ENCODE measurements at regions not wholly inside any gene's neighbourhood (a gene's known extent, or its start where the extent isn't known, plus 50 kb on each side); places are given as distances from the start of the nearest gene placed in this dataset.

DNA sequence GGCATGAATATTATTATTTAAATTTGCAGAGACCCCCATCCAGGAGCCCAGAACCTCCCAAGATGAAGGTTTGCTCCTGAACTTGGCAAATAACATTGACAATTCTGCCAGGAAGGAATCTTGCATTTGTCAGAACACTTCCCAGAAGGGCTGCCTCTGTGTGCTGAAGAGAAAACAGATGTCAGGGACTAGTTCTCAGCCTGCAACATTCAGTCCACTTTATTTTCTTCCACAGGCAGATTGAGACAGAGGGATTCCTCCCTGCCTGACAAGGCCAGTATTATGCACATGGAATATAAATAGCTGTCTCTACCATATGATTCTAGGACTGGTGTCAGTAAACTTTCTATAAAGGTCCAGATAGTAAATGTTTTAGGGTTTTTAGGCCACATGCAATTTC, 171.5 kb upstream of the SIX2 start:
- TF ChIP-seq, protein P1, sequence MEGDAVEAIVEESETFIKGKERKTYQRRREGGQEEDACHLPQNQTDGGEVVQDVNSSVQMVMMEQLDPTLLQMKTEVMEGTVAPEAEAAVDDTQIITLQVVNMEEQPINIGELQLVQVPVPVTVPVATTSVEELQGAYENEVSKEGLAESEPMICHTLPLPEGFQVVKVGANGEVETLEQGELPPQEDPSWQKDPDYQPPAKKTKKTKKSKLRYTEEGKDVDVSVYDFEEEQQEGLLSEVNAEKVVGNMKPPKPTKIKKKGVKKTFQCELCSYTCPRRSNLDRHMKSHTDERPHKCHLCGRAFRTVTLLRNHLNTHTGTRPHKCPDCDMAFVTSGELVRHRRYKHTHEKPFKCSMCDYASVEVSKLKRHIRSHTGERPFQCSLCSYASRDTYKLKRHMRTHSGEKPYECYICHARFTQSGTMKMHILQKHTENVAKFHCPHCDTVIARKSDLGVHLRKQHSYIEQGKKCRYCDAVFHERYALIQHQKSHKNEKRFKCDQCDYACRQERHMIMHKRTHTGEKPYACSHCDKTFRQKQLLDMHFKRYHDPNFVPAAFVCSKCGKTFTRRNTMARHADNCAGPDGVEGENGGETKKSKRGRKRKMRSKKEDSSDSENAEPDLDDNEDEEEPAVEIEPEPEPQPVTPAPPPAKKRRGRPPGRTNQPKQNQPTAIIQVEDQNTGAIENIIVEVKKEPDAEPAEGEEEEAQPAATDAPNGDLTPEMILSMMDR (IDR thresholded peaks at IDR 0.05; ENCODE audit: low read depth, low read length, missing input control) = no peak
- TF ChIP-seq NR2F2 (IDR thresholded peaks at IDR 0.05) = no peak
- TF ChIP-seq, protein P2, sequence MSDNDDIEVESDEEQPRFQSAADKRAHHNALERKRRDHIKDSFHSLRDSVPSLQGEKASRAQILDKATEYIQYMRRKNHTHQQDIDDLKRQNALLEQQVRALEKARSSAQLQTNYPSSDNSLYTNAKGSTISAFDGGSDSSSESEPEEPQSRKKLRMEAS (IDR thresholded peaks at IDR 0.05) = no peak
- TF ChIP-seq, protein P3, sequence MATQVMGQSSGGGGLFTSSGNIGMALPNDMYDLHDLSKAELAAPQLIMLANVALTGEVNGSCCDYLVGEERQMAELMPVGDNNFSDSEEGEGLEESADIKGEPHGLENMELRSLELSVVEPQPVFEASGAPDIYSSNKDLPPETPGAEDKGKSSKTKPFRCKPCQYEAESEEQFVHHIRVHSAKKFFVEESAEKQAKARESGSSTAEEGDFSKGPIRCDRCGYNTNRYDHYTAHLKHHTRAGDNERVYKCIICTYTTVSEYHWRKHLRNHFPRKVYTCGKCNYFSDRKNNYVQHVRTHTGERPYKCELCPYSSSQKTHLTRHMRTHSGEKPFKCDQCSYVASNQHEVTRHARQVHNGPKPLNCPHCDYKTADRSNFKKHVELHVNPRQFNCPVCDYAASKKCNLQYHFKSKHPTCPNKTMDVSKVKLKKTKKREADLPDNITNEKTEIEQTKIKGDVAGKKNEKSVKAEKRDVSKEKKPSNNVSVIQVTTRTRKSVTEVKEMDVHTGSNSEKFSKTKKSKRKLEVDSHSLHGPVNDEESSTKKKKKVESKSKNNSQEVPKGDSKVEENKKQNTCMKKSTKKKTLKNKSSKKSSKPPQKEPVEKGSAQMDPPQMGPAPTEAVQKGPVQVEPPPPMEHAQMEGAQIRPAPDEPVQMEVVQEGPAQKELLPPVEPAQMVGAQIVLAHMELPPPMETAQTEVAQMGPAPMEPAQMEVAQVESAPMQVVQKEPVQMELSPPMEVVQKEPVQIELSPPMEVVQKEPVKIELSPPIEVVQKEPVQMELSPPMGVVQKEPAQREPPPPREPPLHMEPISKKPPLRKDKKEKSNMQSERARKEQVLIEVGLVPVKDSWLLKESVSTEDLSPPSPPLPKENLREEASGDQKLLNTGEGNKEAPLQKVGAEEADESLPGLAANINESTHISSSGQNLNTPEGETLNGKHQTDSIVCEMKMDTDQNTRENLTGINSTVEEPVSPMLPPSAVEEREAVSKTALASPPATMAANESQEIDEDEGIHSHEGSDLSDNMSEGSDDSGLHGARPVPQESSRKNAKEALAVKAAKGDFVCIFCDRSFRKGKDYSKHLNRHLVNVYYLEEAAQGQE (IDR thresholded peaks at IDR 0.05) = no peak
